HEK293T (cell line): ENCODE measurements at regions not wholly inside any gene's neighbourhood (a gene's known extent, or its start where the extent isn't known, plus 50 kb on each side); places are given as distances from the start of the nearest gene placed in this dataset.

Experiments used
- FOXM1 ChIP-seq: fragments of 450-650 bp; IDR thresholded peaks from 2 replicates; pipeline ENCODE4 v1.6.1; 2017; ENCODE audit warnings: mild to moderate bottlenecking, borderline replicate concordance
- NFRKB ChIP-seq: fragments of 450-650 bp; IDR thresholded peaks from 2 replicates; pipeline ENCODE4 v1.6.1; 2016; ENCODE audit warnings: mild to moderate bottlenecking, moderate library complexity

DNA sequence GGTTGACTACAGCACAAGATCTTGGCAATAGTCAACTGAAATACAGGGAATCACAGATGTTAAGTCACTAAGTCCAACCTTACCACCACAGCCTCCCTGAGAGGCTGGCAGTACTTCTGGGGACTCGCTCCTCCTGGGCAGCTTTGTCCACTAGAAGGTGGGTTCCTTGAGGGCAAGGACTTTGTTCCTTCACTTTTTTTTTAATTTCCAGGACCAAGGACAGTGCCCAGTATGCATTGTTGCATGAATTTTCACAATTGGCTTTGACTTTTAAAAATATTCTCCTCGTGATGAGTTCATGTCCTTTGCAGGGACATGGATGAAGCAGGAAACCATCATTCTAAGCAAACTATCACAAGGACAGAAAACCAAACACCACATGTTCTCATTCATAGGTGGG is 96.7 kb upstream of the IGSF21 start:
- TF ChIP-seq NFRKB (no peak), FOXM1 (no peak)
